K562 (cell line): ENCODE measurements at regions not wholly inside any gene's neighbourhood (a gene's known extent, or its start where the extent isn't known, plus 50 kb on each side); places are given as distances from the start of the nearest gene placed in this dataset.

ENCODE experiments used
- ATAC-seq: fragments of 200-7000 bp; cut with Tn5 transposase; 3 replicates; pipeline ENCODE4 v1.9.1; 2020; ENCODE audit warnings: moderate library complexity
- BruUV-seq: library from RNA; stranded (reverse); fragments of 400-500 nt; replicated peaks from 2 replicates; lab custom pipeline; 2021; lab: Mats Ljungman, UMichigan
- CTCF ChIA-PET: fragments of 300-600 bp; formaldehyde crosslinking; extraction: SDS; loops from one replicate; lab custom pipeline; 2021; ENCODE audit warnings: low intra/inter-chr PET ratio; lab: Yijun Ruan, JAX
- POLR2A ChIA-PET: fragments of 300-600, 350-650 bp; sonication (Branson Sonifier 250); formaldehyde crosslinking; extraction: SDS; loops from one replicate; lab custom pipeline; 2021; ENCODE audit warnings: antibody characterized with exemption, inconsistent platforms; lab: Yijun Ruan, JAX
- DNase-seq, 4 experiments: peaks; one replicate each; pipeline versions ENCODE4 v3.0.0 to v3.0.0-alpha.2; 2011 to 2018; ENCODE audit warnings: low spot score in 3 of 4, mixed read lengths in 3 of 4; ENCODE audit errors: extremely low read depth in 1 of 4
- FAIRE-seq: peaks from 2 replicates; lab custom pipeline; 2011; peaks lifted over from hg19 to GRCh38; lab: Jason Lieb, UNC
- H2AFZ ChIP-seq: 2 replicates; pipeline ENCODE4 v1.6.0; 2011; ENCODE audit warnings: low read depth, low read length, control low read depth, inconsistent platforms
- H3K27ac ChIP-seq: fragments of 200-600 bp; 3 replicates; pipeline ENCODE4 v1.8.0; 2011; ENCODE audit warnings: low read depth, mild to moderate bottlenecking, control low read depth, inconsistent platforms, low read length, moderate library complexity, mixed read lengths; ENCODE audit errors: extremely low read depth
- H3K27me3 ChIP-seq, 2 experiments: fragments of 300-600 bp in 1 of 2; 2 replicates in 1 of 2; 3 replicates in 1 of 2; pipeline versions ENCODE4 v1.6.0 to v1.8.0; 2011; ENCODE audit warnings: inconsistent platforms in 2 of 2, low read length in 2 of 2, mild to moderate bottlenecking in 1 of 2, mixed read lengths in 1 of 2, moderate library complexity in 1 of 2; ENCODE audit not compliant: control insufficient read depth in 2 of 2, insufficient read depth in 2 of 2
- H3K36me3 ChIP-seq: fragments of 300-600 bp; 3 replicates; pipeline ENCODE4 v1.8.0; 2011; ENCODE audit warnings: mild to moderate bottlenecking, low read length, inconsistent platforms; ENCODE audit not compliant: control insufficient read depth, insufficient read depth
- H3K4me1 ChIP-seq, 2 experiments: fragments of 200-600 bp in 1 of 2; replicated peaks in 1 of 2; 2 replicates in 1 of 2; 3 replicates in 1 of 2; pipeline versions ENCODE4 v1.5.1 to v1.8.0; 2011; ENCODE audit warnings: inconsistent platforms in 2 of 2, low read length in 2 of 2, mild to moderate bottlenecking in 1 of 2, mixed read lengths in 1 of 2, moderate library complexity in 1 of 2; ENCODE audit not compliant: control insufficient read depth in 2 of 2, insufficient read depth in 2 of 2
- H3K4me2 ChIP-seq: 2 replicates; pipeline ENCODE4 v1.6.1; 2011; ENCODE audit warnings: low read length, control low read depth, inconsistent platforms, mixed read lengths; ENCODE audit not compliant: insufficient read depth
- H3K4me3 ChIP-seq: fragments of 200-600 bp; sonication (generic), shearing (Covaris generic); 2 replicates; pipeline ENCODE4 v1.5.1; 2016; ENCODE audit warnings: control low read depth, inconsistent platforms
- H3K79me2 ChIP-seq: fragments of 200-600 bp; 3 replicates; pipeline ENCODE4 v1.8.0; 2011; ENCODE audit warnings: low read length, inconsistent platforms; ENCODE audit not compliant: control insufficient read depth, insufficient read depth
- H3K9ac ChIP-seq, 2 experiments: 2 replicates each; pipeline versions ENCODE4 v1.6.0 to v1.6.1; 2011; ENCODE audit warnings: low read depth in 2 of 2, low read length in 2 of 2, control low read depth in 1 of 2, inconsistent platforms in 1 of 2, mild to moderate bottlenecking in 1 of 2, mixed read lengths in 1 of 2; ENCODE audit not compliant: insufficient read depth in 1 of 2
- H3K9me1 ChIP-seq: one replicate; pipeline ENCODE4 v1.6.0; 2011; ENCODE audit warnings: inconsistent platforms, mild to moderate bottlenecking, low read length, moderate library complexity; ENCODE audit not compliant: control insufficient read depth, insufficient read depth
- H3K9me3 ChIP-seq: replicated peaks from 2 replicates; pipeline ENCODE4 v1.5.1; 2011; ENCODE audit warnings: low read depth, low read length, inconsistent platforms; ENCODE audit not compliant: control insufficient read depth, insufficient read depth
- H4K20me1 ChIP-seq: replicated peaks from 2 replicates; pipeline ENCODE4 v1.6.1; 2011; ENCODE audit warnings: low read length, inconsistent platforms, mixed read lengths; ENCODE audit not compliant: control insufficient read depth, insufficient read depth
- BACH1 ChIP-seq: fragments of 200-800 bp; sonication (Bioruptor generic); IDR thresholded peaks from 2 replicates; pipeline ENCODE4 v1.6.1; 2016; ENCODE audit warnings: missing genetic modification characterization, missing compliant biosample characterization
- BRD9 ChIP-seq: fragments of 450-650 bp; IDR thresholded peaks from 2 replicates; pipeline ENCODE4 v1.6.1; 2018; ENCODE audit warnings: low read depth; ENCODE audit not compliant: partially characterized antibody
- E2F3 ChIP-seq: fragments of 250-450 bp; sonication (Bioruptor Pico); IDR thresholded peaks from 2 replicates; pipeline ENCODE4 v1.4.0; 2020; ENCODE audit warnings: mild to moderate bottlenecking
- EP400 ChIP-seq: fragments of 450-650 bp; IDR thresholded peaks from 2 replicates; pipeline ENCODE4 v1.6.1; 2017; ENCODE audit warnings: antibody characterized with exemption, mild to moderate bottlenecking, moderate library complexity
- HBP1 ChIP-seq: fragments of 450-650 bp; formaldehyde crosslinking; IDR thresholded peaks from 2 replicates; pipeline ENCODE4 v1.4.0; 2022; ENCODE audit warnings: missing genetic modification characterization
- NELFE ChIP-seq: IDR thresholded peaks from 2 replicates; pipeline ENCODE4 v1.6.1; 2011; ENCODE audit warnings: mild to moderate bottlenecking; ENCODE audit not compliant: insufficient read depth, insufficient read length
- NFIX ChIP-seq: fragments of 250-450 bp; sonication (Bioruptor Pico); IDR thresholded peaks from 2 replicates; pipeline ENCODE4 v1.4.0; 2020; ENCODE audit warnings: low read depth, mild to moderate bottlenecking, moderate library complexity
- POLR3A ChIP-seq: IDR thresholded peaks from 2 replicates; pipeline ENCODE4 v1.6.1; 2011; ENCODE audit warnings: borderline replicate concordance, mild to moderate bottlenecking, moderate library complexity; ENCODE audit not compliant: insufficient read length, insufficient read depth; ENCODE audit errors: extremely low read depth
- PTTG1 ChIP-seq: fragments of 450-650 bp; IDR thresholded peaks from 2 replicates; pipeline ENCODE4 v1.6.1; 2016; ENCODE audit warnings: low read depth, mild to moderate bottlenecking, missing genetic modification characterization, missing compliant biosample characterization
- RNF2 ChIP-seq: sonication (generic); IDR thresholded peaks from 2 replicates; pipeline ENCODE4 v1.6.1; 2016
- SMARCB1 ChIP-seq: IDR thresholded peaks from 2 replicates; pipeline ENCODE4 v1.6.1; 2011; ENCODE audit warnings: improper control_type of control experiment, low read depth; ENCODE audit not compliant: insufficient read length
- SMC3 ChIP-seq: conservative IDR thresholded peaks from 2 replicates; pipeline ENCODE4 v1.6.1; 2011; ENCODE audit warnings: low read depth, low read length, improper control_type of control experiment; ENCODE audit not compliant: insufficient read depth
- WGBS: fragments of 100-300 bp; shearing (Covaris generic); methylation state at CpG from one replicate; pipeline ENCODE4 v1.1.6; 2016; ENCODE audit warnings: low coverage, mixed read lengths; ENCODE audit not compliant: insufficient coverage; ENCODE audit errors: missing lambda C conversion rate; 5-methylcytosine and 5-hydroxymethylcytosine counted together
- in situ Hi-C: fragments of 300-500 bp; cut with MboI; formaldehyde crosslinking; loops from 4 replicates; pipeline ENCODE4 v1.15.0; 2018; ENCODE audit warnings: inconsistent platforms, mixed read lengths
- intact Hi-C: fragments of 100-400 bp; cut with micrococcal nuclease; formaldehyde crosslinking; loops from 2 replicates; pipeline ENCODE4 v1.14.2; 2022

GRCh38 chr2:158905784-158906183 lies 62.7 kb upstream of the TANC1 start:
- WGBS = 0% methylated on average over 4 of the region's 4 CpGs
- Histone ChIP-seq H3K4me2 (no peak overlapping the region), H3K9ac (no peak overlapping the region)
- POLR2A ChIA-PET = interaction anchor here (0.7 kb wide), 1 partner anchor 927 kb away, joined by 3 read pairs; no protein-coding TSS in a partner anchor
- TF ChIP-seq POLR3A (no peak), BRD9 (no peak), E2F3 (CRISPR knock-in tag) (no peak), SMARCB1 (no peak), RNF2 (no peak), SMC3 (no peak), BACH1 (no peak), NFIX (no peak), HBP1 (no peak), NELFE (no peak), EP400 (no peak), PTTG1 (tag) (no peak)
- TF ChIP-seq, all 486 proteins: peak for 0
- BruUV-seq = no TSS peak
- no peak for ATAC-seq
- FAIRE-seq = no peak
- no peak for DNase-seq
- H4K20me1 ChIP-seq = no peaks in the 10 kb centered on the region
- no peaks in the 10 kb centered on the region for H3K9me1 ChIP-seq
- no peaks in the 10 kb centered on the region for H3K79me2 ChIP-seq
- no peaks in the 10 kb centered on the region for H3K9me3 ChIP-seq
- no peaks in the 10 kb centered on the region for H3K36me3 ChIP-seq
- no peak overlapping the region for H2AFZ ChIP-seq
- intact Hi-C loops (loop anchor here (10.0 kb wide), 1 partner anchor 129 kb away; no protein-coding TSS in a partner anchor), in situ Hi-C loops (loop anchor here (10.0 to 25.0 kb wide), 3 partner anchors 219 to 907 kb away; no protein-coding TSS in a partner anchor)
- no peak overlapping the region for H3K4me3 ChIP-seq
- peaks cover 4% of the 10 kb centered on the region in 2 experiments; a peak in 2 of 5 replicates for H3K27me3 ChIP-seq
- CTCF ChIA-PET = no interaction called here
- no peak overlapping the region for H3K27ac ChIP-seq
- H3K4me1 ChIP-seq = no peaks in the 10 kb centered on the region
